HG02798 (cell line): ENCODE measurements at regions not wholly inside any gene's neighbourhood (a gene's known extent, or its start where the extent isn't known, plus 50 kb on each side); places are given as distances from the start of the nearest gene placed in this dataset.
"Not testable (repeated sequence)": the region's sequence is repeated elsewhere in the genome, so short reads cannot be mapped to it uniquely, and the experiment has no call there.

Source experiments
- ATAC-seq: cut with Tn5 transposase; IDR thresholded peaks from one replicate; pipeline ENCODE4 v1.9.1; 2021; ENCODE audit warnings: mild to moderate bottlenecking; ENCODE audit not compliant: unreplicated experiment, poor library complexity

DNA sequence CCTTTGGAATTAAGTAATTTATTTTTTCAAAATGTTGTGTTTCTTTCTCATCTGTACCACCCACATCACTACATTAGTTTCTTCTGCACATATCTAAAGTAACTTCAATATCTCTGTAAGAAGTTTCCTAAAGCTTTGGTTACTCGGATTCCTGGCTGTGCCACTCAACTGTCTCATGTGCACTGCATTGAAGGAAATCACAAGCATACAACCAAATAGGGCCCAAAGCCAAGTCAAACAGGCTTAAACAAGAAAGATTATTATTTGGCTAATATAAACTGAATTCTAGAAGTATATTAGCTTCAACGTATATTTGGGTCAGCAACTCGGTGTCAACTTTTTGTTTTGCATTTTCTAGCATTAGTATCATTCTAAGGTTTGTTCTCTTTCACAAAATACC is 1647.6 kb upstream of the SPRY2 start:
- ATAC-seq = no peak

DNA sequence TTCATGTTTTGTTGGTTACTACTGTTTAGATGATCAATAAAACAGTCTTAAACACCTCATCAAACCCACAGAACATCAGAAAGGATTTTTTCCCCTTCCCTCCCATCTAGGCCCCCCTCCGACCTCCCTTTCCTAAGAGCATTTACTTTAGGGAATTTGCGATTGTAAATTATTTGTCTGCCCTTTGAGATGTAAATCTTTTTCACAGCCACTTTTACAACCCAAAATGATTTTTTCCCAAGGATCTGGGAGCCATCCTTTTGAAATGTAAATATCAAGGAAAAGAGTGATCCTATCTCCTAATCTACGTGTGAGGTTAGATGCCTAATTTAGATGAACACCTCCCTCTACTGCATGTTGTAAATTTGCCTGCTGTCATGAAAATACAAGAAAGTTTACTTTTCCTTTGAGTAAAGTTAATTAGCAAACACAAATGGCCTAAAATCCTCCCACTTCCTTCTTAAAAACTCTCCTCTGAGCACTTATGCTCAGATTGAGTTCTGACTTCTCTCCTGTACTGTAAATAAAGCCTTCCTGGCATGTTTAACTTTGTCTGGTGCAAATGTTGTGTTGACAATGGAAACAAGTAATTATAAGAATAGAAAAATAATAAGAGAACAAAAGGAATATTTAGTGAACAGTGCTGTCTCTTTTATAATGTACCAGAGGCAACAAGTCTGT is 1646.9 kb upstream of the SPRY2 start:
- no peak for ATAC-seq

DNA sequence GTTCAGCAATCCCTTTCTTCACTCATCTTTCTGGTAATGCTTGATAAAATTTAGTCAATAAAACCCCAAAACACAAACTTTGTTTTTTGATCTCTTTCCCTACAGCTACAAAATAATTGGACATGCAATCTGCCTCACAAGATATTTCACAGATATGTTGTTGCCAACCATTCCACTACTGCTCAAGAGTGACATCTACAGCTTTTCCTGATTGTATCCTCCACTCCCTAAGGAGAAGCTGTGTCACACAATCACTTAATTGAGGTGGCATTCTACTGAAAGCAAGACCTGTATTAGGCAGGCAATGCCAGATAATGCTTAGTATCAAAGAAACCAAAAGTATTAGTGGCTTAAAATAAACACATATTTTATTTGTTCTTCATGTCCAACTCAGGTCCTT is 1646.2 kb upstream of the SPRY2 start:
- ATAC-seq = no peak

DNA sequence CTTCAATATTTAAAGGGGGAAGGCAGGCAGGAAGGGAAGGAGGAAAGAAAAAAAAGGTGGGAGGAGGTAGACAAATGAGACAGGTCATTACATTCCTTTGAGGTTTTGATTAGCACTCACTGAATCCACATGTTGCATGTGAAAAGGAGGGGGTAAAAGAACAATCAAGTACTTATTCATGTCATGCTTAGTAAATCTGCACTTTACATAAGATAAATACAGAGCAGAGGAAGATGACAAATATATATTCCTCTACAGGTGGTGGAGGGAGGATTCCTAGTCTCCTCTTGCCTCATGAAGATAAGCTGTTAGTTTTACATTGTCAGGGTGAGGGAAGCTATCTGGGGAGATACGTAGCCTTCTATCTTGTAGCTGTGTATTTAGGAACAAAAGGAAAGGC is 1645.4 kb upstream of the SPRY2 start:
- no peak for ATAC-seq

DNA sequence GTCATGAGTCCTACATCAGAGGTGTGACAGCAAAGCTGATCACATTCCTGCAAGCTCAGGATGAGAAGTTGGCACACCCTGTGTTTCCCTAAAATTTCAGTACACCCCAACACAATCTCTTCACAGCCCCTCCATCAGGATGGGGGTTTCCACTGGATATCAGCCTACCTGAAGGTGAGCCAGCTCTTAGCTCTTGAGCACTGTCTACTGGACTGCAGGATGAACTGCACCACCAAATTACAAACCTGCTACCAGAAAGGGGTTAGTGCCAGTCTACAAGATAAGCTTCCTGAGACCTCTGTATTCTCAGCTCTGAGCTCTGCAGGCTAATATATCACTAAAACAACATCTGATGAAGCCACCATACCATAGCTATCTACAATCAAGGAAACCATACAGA is 1616.2 kb upstream of the SPRY2 start:
- no peak for ATAC-seq

DNA sequence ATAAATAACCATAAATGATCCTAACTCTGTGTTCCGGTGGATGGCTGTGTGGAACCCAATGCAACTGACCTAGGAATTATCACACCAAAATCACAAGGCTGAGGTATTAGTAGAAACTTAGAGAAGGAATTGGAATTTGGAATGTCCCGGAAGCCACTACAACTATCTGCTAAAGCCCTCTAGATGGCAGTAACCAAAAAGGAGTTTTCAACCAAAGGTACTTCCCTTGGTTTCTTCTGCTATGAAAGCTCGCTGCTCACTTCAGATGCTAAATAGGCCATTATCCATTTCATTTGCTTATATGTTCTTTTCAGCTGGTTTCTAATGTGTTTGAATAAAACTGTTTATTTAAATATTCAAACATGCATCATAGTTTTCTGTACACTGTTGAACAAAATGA is 1589.1 kb upstream of the SPRY2 start:
- no peak for ATAC-seq

DNA sequence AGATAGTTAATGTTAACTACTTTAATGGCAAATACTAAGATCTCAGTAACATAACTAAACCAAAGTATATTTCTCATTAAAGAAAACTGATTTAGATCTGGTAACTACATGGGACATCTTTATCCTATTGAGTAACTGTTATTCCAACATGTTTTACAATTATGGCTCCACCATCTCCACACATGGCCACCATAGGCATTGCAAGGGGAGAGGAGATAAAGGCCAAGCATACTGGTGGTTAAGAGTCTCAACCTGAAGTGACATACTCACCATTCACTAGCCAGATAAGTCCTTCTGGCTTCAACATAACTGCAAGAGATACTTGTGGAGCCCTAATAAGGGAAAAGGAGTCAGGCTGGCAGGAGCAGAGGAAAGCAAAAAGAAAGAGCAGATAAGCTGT is 1586.4 kb upstream of the SPRY2 start:
- no peak for ATAC-seq

DNA sequence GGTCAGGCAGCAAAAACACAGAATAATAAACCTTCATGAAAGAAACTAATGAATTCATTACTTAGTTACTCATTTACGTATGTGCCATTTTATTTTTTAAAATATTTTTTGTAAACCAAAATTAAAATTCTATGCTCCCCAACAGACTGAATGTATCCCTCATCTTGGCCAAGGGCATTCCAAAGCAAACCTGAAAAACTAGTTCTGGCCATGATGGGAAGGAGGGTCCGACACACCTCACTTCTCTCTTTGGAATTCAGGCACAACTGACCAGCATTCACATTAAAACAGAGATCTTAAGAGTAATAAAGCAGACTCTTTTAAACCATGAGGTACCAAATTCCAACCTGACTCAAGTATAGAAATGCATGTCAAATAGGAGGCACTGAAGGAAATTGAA is 1576.9 kb upstream of the SPRY2 start:
- ATAC-seq = no peak

DNA sequence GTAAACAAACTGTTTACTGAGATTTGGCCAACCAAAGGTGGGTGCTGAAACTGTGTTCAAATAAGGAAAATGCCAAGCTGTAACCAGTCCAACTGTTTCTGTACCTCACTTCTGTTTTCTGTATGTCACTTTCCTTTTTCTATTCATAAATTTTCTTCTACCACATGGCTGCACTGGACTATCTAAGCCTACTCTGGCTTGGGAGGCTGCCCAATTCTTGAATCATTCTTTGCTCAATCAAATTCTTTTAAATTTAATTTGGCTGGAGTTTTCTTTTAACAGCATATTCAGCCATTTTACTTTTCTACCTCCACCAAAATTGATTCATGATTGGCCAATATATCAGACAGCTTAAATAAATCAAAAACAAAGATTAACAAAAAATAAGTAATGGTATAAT is 1575.5 kb upstream of the SPRY2 start:
- ATAC-seq = no peak

DNA sequence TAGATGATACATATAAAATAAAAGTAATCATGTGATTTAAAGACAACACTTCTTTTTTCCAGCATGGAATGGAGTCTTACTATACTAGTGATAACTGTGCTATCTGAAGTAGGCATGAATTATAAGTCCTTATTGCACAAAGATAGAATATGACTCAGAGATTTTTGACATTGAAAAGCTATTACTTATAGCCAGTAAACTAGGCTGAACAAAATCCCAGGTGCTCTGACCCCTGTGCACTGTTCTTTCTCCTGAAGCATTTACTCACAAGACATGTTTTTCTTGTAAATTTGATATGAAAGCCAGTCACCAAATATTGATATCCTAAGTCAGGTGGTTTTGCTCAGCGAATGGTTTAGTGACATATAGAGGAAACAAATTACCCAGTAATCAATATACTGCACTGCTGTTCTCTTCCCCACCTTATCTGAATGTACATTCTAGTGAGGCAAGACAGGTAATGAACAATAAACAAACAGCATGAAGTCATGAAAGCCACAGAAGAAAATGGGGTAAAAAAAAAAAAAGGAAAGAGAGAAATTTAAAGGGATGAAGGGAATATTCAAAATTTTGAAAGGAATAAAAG is 1567.0 kb upstream of the SPRY2 start:
- no peak for ATAC-seq

DNA sequence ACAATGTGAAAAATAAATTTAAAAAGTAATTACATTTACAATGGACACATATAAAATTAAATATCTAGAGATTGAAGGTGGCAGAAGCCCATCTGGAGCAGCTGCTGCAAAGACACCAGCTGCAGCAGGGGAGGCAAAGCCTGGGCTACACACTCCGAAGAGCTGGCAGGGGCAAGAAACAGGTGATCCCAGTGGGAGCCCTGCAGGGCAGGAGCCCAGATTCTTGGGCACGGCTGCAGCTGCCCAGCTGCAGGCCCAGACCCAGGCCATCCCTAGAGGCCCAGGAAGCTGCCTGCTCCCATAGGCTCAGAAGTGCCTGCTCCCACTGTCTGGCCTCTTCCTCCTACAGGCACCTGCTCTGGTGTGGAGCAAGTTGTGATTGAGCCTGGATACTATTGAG is 1547.9 kb upstream of the SPRY2 start:
- no peak for ATAC-seq

DNA sequence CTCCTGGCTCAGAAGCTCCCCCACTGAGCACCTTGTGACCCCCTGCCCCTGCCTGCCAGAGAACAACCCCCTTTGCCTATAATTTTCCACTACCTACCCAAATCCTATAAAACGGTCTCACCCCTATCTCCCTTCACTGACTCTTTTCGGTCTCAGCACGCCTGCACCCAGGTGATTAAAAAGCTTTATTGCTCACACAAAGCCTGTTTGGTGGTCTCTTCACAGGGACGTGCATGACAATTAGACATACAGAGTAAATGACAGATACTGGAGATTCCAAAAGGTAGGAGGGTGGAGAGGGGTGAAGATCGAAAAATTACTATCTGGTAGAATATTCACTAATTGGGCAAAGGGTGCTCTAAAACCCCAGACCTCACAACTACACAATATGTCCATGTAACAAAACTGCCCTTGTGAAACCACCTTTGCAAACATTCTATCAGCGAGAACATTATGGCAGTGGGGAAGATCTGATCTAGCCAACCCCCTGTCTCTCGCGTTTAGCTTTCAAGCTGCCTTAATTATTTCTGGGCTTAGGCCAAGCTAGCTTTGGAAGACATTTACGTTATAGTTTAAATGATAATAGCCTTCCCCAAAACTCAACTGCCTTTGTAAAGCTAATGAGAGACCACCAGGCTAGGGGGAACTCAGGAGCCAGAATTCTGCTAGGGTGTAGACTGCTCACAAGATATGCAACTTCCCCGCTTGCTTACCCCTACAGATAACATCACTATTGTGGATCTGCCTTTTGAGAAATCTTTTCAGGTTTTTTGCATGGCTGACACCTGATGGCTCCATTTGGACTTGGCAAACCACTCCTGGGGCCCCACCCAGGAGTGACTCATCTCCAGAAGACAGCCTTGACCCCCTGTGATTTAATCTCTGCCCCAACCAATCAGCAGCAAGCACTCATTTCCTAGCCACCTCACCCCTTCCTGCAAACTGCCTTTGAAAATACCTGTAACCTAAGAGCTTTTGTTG is 1534.0 kb upstream of the SPRY2 start:
- ATAC-seq = no peak

DNA sequence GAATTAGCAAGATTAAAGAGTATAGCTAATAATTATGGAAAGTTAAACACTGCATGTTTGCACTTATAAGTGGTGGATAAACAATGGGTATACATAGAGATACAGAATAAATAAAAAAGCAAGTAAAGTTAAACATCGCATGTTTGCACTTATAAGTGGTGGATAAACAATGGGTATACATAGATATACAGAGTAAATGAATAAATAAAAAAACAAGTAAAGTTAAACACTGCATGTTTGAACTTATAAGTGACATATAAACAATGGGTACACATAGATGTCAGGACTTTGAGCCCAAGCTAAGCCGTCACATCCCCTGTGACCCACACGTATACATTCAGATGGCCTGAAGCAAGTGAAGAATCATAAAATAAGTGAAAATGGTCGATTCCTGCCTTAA is 1533.3 kb upstream of the SPRY2 start:
- no peak for ATAC-seq

DNA sequence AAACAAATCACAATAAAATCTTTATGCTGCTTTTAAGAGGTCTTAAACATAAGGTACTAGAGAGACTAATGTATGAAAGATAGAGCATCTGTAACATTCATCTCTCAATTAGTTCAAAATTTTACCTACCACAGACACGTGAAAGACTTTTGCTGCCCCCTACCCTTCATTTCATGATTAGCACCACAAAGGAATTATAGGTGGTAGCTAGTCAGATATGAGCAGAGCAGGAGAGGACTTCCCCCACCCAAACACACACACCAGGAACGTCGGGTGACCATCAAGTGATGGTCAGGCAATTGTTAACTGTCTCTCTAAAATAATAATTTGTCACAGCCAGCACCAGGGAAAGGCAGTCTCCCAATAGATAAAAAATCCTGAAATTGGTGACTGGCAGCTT is 1531.7 kb upstream of the SPRY2 start:
- ATAC-seq = no peak

DNA sequence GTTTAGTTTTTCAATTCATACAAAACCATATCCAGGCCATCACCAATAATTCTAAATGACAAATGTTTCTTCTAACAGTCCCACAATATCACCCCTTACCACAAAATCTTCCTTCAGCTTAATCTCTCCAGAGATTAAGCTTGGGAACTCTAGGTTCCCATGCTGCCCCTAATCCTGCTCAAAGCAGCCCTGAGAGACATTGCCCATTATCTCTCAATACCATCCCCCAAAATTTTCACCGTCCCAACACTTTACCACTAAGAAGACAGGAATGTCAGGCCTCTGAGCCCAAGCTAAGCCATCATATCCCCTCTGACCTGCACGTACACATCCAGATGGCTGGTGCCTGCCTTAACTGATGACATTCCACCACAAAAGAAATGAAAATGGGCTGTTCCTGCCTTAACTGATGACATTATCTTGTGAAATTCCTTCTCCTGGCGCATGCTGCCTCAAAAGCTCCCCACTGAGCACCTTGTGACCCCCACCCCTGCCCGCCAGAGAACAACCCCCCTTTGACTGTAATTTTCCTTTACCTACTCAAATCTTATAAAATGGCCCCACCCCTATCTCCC is 1530.9 kb upstream of the SPRY2 start:
- not testable (repeated sequence) for ATAC-seq

DNA sequence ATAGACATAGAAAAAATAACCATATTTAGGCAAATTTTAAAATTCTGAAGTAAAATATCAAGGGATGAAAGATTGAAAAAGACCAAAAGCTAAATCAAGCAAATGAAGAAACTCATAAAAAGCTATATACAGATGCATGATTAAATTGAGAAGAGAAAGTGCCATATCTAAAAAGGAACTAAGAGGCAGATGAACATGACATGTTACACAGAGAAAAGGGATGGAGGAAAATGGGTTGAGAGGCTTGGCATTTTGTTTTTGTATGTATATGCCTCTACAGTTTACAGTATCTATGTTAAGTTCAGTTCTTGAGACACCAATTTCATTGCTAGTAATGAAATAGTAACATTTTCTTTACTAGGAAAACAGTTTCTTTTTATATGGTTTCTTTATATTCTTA is 1507.4 kb upstream of the SPRY2 start:
- no peak for ATAC-seq

DNA sequence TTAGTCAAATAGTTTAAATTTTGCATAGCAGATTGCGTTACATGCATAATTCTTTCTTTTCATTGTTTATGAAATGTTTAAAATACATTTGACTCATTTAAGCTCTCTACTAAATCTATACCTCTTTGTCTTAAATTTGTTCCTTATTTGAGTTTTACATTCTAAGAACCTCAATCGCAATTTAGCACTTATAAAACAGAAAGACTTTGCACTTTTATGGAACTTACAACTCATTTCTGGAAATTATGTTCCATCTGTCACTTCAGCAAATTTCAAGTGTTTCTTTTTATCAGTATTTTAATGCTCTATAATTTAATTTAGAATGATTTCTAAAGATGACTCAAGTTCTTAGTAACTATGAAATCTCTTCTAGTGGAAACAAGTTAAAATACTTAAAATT is 1505.8 kb upstream of the SPRY2 start:
- ATAC-seq = no peak

DNA sequence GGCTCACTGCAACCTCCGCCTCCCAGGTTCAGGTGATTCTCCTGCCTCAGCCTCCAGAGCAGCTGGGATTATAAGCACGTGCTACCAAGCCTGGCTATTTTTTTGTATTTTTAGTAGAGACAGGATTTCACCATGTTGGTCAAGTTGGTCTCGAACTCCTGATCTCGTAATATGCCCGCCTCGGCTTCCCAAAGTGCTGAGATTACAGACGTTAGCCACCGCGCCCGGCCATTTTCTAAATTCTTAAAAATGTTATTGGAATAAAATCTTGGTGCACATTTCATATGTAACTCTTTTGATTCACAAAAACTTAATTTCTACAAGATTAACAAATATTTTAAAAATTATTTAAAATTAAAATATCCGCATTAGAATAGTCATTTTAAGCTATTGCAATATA is 1480.3 kb upstream of the SPRY2 start:
- ATAC-seq = no peak

DNA sequence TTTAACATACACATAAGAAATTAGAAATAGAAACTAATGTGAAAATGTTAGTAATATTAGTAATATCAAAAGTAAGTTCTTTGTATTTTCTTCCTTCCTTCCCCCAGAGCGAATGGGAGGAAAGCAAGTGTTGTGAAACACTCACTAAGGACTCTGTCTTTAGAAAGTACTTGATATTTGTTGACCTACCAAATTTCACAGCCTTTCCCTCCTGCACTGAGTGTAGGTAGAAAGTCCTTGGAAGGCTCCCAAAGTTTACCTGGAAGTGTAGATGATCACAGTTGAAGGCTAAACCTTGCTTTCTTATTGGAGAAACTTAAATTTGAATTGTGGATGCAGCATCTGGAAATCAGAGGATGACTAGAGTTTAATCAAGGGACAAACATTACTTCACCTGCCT is 1459.5 kb upstream of the SPRY2 start:
- no peak for ATAC-seq

DNA sequence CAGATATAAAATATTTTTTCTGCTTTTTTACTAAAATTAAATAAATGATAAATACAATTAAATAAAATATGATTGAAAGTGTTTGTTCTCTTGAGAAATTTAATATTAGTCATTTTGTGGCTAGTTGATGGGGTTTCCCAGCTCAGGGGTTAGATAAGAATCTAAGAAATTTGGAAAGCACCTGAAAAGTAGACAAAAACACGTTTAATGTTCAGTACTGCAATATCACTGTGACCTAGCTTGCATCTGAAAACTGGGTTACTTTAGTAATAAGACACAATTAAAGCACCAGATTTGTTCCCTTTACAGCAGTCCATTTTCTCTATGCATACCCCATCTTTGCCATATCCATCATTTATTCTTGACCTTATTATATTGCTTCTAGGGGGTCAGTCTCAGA is 1454.8 kb upstream of the SPRY2 start:
- no peak for ATAC-seq

DNA sequence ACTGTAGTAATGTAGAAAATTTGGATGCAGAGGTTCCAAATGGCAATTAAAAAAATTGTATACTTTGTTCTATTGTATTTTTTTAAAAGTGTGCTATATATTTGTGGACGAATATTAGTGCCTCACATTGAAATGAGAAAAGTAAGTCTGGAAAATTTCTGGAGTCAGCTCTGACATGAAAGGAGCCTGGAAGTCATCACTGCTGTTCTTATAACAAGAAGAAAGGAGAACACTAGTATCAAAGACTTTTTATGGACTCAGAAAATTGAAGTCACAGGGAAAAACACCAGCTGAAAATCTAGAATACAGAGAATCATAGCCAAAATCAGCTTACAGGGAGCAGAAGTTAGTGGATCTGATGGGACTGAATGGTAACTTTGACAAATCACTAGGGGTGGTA is 1450.7 kb upstream of the SPRY2 start:
- ATAC-seq = no peak
